H9 (cell line): ENCODE measurements at regions not wholly inside any gene's neighbourhood (a gene's known extent, or its start where the extent isn't known, plus 50 kb on each side); places are given as distances from the start of the nearest gene placed in this dataset.

Experiments used
- DNase-seq: peaks from one replicate; pipeline ENCODE4 v3.0.0-alpha.2; 2017
- H2AFZ ChIP-seq: one replicate; pipeline ENCODE4 v1.6.1; 2013; ENCODE audit warnings: mild to moderate bottlenecking, low read length, control low read depth, moderate library complexity
- H2AK5ac ChIP-seq: 2 replicates; pipeline ENCODE4 v1.6.1; 2013; ENCODE audit warnings: low read length, control low read depth, mixed read lengths; ENCODE audit not compliant: insufficient read length
- H2BK120ac ChIP-seq: one replicate; pipeline ENCODE4 v1.6.1; 2013; ENCODE audit warnings: low read depth, mild to moderate bottlenecking, low read length, control low read depth, inconsistent platforms; ENCODE audit not compliant: poor library complexity, severe bottlenecking
- H2BK12ac ChIP-seq: 2 replicates; pipeline ENCODE4 v1.6.1; 2013; ENCODE audit warnings: low read length, control low read depth, mixed read lengths, low read depth; ENCODE audit not compliant: insufficient read length
- H2BK15ac ChIP-seq: 2 replicates; pipeline ENCODE4 v1.6.1; 2013; ENCODE audit warnings: low read depth, low read length, control low read depth
- H2BK20ac ChIP-seq: one replicate; pipeline ENCODE4 v1.6.1; 2013; ENCODE audit warnings: low read depth, mild to moderate bottlenecking, low read length, control low read depth, inconsistent platforms; ENCODE audit not compliant: poor library complexity, severe bottlenecking
- H2BK5ac ChIP-seq: 2 replicates; pipeline ENCODE4 v1.6.1; 2013; ENCODE audit warnings: low read length, control low read depth, mixed read lengths; ENCODE audit not compliant: insufficient read length
- H3K14ac ChIP-seq: 2 replicates; pipeline ENCODE4 v1.6.1; 2013; ENCODE audit warnings: low read length, control low read depth; ENCODE audit not compliant: insufficient read depth
- H3K18ac ChIP-seq: 2 replicates; pipeline ENCODE4 v1.6.1; 2013; ENCODE audit warnings: low read depth, mild to moderate bottlenecking, mixed read lengths, low read length, control low read depth; ENCODE audit not compliant: insufficient read length
- H3K23ac ChIP-seq: 2 replicates; pipeline ENCODE4 v1.6.1; 2013; ENCODE audit warnings: low read length, control low read depth, mixed read lengths, low read depth; ENCODE audit not compliant: insufficient read length
- H3K23me2 ChIP-seq: 2 replicates; pipeline ENCODE4 v1.6.1; 2013; ENCODE audit warnings: low read depth, mild to moderate bottlenecking, mixed read lengths, low read length, control low read depth; ENCODE audit not compliant: insufficient read length, poor library complexity, severe bottlenecking
- H3K27ac ChIP-seq: 2 replicates; pipeline ENCODE4 v1.5.1; 2013; ENCODE audit warnings: low read length, control low read depth, mixed read lengths, low read depth; ENCODE audit not compliant: insufficient read length
- H3K27me3 ChIP-seq: 2 replicates; pipeline ENCODE4 v1.6.1; 2013; ENCODE audit warnings: low read length, control low read depth, inconsistent platforms; ENCODE audit not compliant: insufficient read depth
- H3K4ac ChIP-seq: 2 replicates; pipeline ENCODE4 v1.6.1; 2013; ENCODE audit warnings: low read depth, mild to moderate bottlenecking, control low read depth, inconsistent platforms, low read length, moderate library complexity
- H3K4me1 ChIP-seq: 2 replicates; pipeline ENCODE4 v1.6.1; 2013; ENCODE audit warnings: low read length, control low read depth, inconsistent platforms; ENCODE audit not compliant: insufficient read depth
- H3K4me2 ChIP-seq: 2 replicates; pipeline ENCODE4 v1.6.1; 2013; ENCODE audit warnings: low read length, control low read depth, mixed read lengths; ENCODE audit not compliant: insufficient read length, insufficient read depth
- H3K56ac ChIP-seq: 2 replicates; pipeline ENCODE4 v1.6.1; 2013; ENCODE audit warnings: low read depth, mild to moderate bottlenecking, mixed read lengths, low read length, control low read depth; ENCODE audit not compliant: insufficient read length
- H3K79me1 ChIP-seq: 2 replicates; pipeline ENCODE4 v1.6.1; 2013; ENCODE audit warnings: low read depth, mild to moderate bottlenecking, moderate library complexity, low read length, control low read depth, inconsistent platforms; ENCODE audit not compliant: insufficient read depth, poor library complexity, severe bottlenecking
- H3K79me2 ChIP-seq: 2 replicates; pipeline ENCODE4 v1.6.1; 2013; ENCODE audit warnings: low read length, control low read depth, inconsistent platforms; ENCODE audit not compliant: insufficient read depth
- H3K9ac ChIP-seq: 2 replicates; pipeline ENCODE4 v1.6.1; 2013; ENCODE audit warnings: low read length, control low read depth, mixed read lengths; ENCODE audit not compliant: insufficient read length; ENCODE audit errors: extremely low read depth
- H3K9me3 ChIP-seq: one replicate; pipeline ENCODE4 v1.6.1; 2013; ENCODE audit warnings: low read depth, low read length, inconsistent platforms; ENCODE audit not compliant: control insufficient read depth
- H3T11ph ChIP-seq: one replicate; pipeline ENCODE4 v1.6.1; 2013; ENCODE audit warnings: mild to moderate bottlenecking, low read length, control low read depth, inconsistent platforms
- H4K20me1 ChIP-seq: one replicate; pipeline ENCODE4 v1.6.1; 2013; ENCODE audit not compliant: control insufficient read depth, insufficient read length, insufficient read depth
- H4K5ac ChIP-seq: 2 replicates; pipeline ENCODE4 v1.6.1; 2013; ENCODE audit warnings: low read depth, mild to moderate bottlenecking, mixed read lengths, low read length, control low read depth; ENCODE audit not compliant: insufficient read length
- H4K8ac ChIP-seq: replicated peaks from 2 replicates; pipeline ENCODE4 v1.6.1; 2013; ENCODE audit warnings: low read length, control low read depth, mixed read lengths, low read depth; ENCODE audit not compliant: insufficient read length
- H4K91ac ChIP-seq: 2 replicates; pipeline ENCODE4 v1.6.1; 2013; ENCODE audit warnings: low read depth, mild to moderate bottlenecking, moderate library complexity, mixed read lengths, low read length, control low read depth; ENCODE audit not compliant: insufficient read length
- H3K27ac Mint-ChIP-seq, 3 experiments: 2 replicates in 2 of 3; 3 replicates in 1 of 3; pipeline ENCODE4 v1.8.0; 2020 to 2021; ENCODE audit warnings: mixed read lengths in 3 of 3, mild to moderate bottlenecking in 1 of 3, moderate library complexity in 1 of 3
- H3K27me3 Mint-ChIP-seq: 2 replicates; pipeline ENCODE4 v1.8.0; 2021; ENCODE audit warnings: low read depth, mild to moderate bottlenecking, moderate library complexity, mixed read lengths
- H3K36me3 Mint-ChIP-seq, 3 experiments: 2 replicates in 2 of 3; 3 replicates in 1 of 3; pipeline ENCODE4 v1.8.0; 2020 to 2021; ENCODE audit warnings: low read depth in 3 of 3, mixed read lengths in 3 of 3; ENCODE audit not compliant: insufficient read depth in 1 of 3
- H3K4me1 Mint-ChIP-seq, 2 experiments: 2 replicates each; pipeline ENCODE4 v1.8.0; 2020; ENCODE audit warnings: mixed read lengths in 2 of 2
- H3K4me3 Mint-ChIP-seq, 2 experiments: 2 replicates in 1 of 2; 3 replicates in 1 of 2; pipeline ENCODE4 v1.8.0; 2020 to 2021; ENCODE audit warnings: mild to moderate bottlenecking in 2 of 2, mixed read lengths in 2 of 2, moderate library complexity in 1 of 2
- H3K9me3 Mint-ChIP-seq, 2 experiments: 2 replicates in 1 of 2; 3 replicates in 1 of 2; pipeline ENCODE4 v1.8.0; 2020; ENCODE audit warnings: mild to moderate bottlenecking in 2 of 2, mixed read lengths in 2 of 2, moderate library complexity in 1 of 2
- CTCF ChIP-seq: fragments of 200-600 bp; sonication (generic); conservative IDR thresholded peaks from 3 replicates; pipeline ENCODE4 v1.8.0; 2021; ENCODE audit warnings: antibody characterized with exemption, mild to moderate bottlenecking
- WGBS: extraction: QIAGEN DNeasy Blood & Tissue Kit; methylation state at CpG from one replicate; pipeline ENCODE4 v1.1.7; 2013; ENCODE audit warnings: missing lambda C conversion rate, low lambda C conversion rate, mixed read lengths; ENCODE audit not compliant: insufficient read length; ENCODE audit errors: extremely low coverage; 5-methylcytosine and 5-hydroxymethylcytosine counted together

- Histone ChIP-seq H3K23ac (no peak overlapping the region), H4K91ac (no peak overlapping the region), H4K20me1 (peaks cover 5% of the 10 kb centered on the region), H3K23me2 (peaks cover 4% of the 10 kb centered on the region), H2BK20ac (no peak overlapping the region), H2BK120ac (no peak overlapping the region), H3K4me1 (no peaks in the 10 kb centered on the region), H3K79me2 (no peaks in the 10 kb centered on the region; the same call in 1 of the 2 replicates), H3K56ac (no peak overlapping the region), H3K27me3 (no peaks in the 10 kb centered on the region), H2AK5ac (no peak overlapping the region), H3K14ac (no peak overlapping the region), H3K79me1 (no peaks in the 10 kb centered on the region), H3K4ac (no peak overlapping the region), H4K8ac (no peak overlapping the region), H2AFZ (no peak overlapping the region), H2BK15ac (no peak overlapping the region), H3K9me3 (no peaks in the 10 kb centered on the region), H2BK5ac (no peak overlapping the region), H3K27ac (no peak overlapping the region), H2BK12ac (no peak overlapping the region), H3K4me2 (no peak overlapping the region), H3T11ph (no peak overlapping the region), H3K18ac (no peak overlapping the region), H4K5ac (no peak overlapping the region), H3K9ac (no peak overlapping the region)
- H3K27ac Mint-ChIP-seq: no peak overlapping the region; a peak in 1 of 7 replicates
- no peak for DNase-seq
- WGBS: no CpG with 5 or more reads among the region's 22 CpGs
- H3K36me3 Mint-ChIP-seq: no peaks in the 10 kb centered on the region
- H3K4me3 Mint-ChIP-seq: no peak overlapping the region
- H3K9me3 Mint-ChIP-seq: no peaks in the 10 kb centered on the region
- no peak for TF ChIP-seq CTCF
- H3K4me1 Mint-ChIP-seq: peaks cover 14 to 17% of the 10 kb centered on the region in 2 experiments
- no peaks in the 10 kb centered on the region for H3K27me3 Mint-ChIP-seq
These were observed 1247.8 kb downstream of the BRD1 start for GRCh38 chr22:48579928-48580309.
